Activated T-cell treated with anti-CD3 and anti-CD28 coated beads, Interleukin-2, amount 50 U/mL, for 72 hours (primary cell): ENCODE measurements at regions not wholly inside any gene's neighbourhood (a gene's known extent, or its start where the extent isn't known, plus 50 kb on each side); places are given as distances from the start of the nearest gene placed in this dataset.
"Not testable (repeated sequence)": the region's sequence is repeated elsewhere in the genome, so short reads cannot be mapped to it uniquely, and the experiment has no call there.

Experiments used
- ATAC-seq, 2 donors: fragments of 150-1000 bp; cut with Tn5 transposase; replicated peaks in 1 of 2; 2 replicates each; pipeline ENCODE4 v1.10.0; 2021; ENCODE audit warnings: moderate library complexity in 2 of 2, mild to moderate bottlenecking in 1 of 2
- DNase-seq, 2 donors: peaks; one replicate each; pipeline ENCODE4 v3.0.0; 2021 to 2022; ENCODE audit warnings: mixed read lengths in 1 of 2
- H3K27ac Mint-ChIP-seq: one replicate; pipeline ENCODE4 v1.8.0; 2022; ENCODE audit warnings: mild to moderate bottlenecking, moderate library complexity, mixed read lengths
- H3K27me3 Mint-ChIP-seq: one replicate; pipeline ENCODE4 v1.8.0; 2022; ENCODE audit warnings: low read depth, mixed read lengths
- H3K36me3 Mint-ChIP-seq, 2 donors: one replicate each; pipeline ENCODE4 v1.8.0; 2022; ENCODE audit warnings: mixed read lengths in 2 of 2, mild to moderate bottlenecking in 1 of 2; ENCODE audit not compliant: insufficient read depth in 2 of 2
- H3K4me1 Mint-ChIP-seq: one replicate; pipeline ENCODE4 v1.8.0; 2022; ENCODE audit warnings: low read depth, mixed read lengths
- H3K4me3 Mint-ChIP-seq, 2 donors: one replicate each; pipeline ENCODE4 v1.8.0; 2022; ENCODE audit warnings: mild to moderate bottlenecking in 2 of 2, mixed read lengths in 2 of 2, moderate library complexity in 2 of 2
- H3K9me3 Mint-ChIP-seq, 2 donors: one replicate each; pipeline ENCODE4 v1.8.0; 2022; ENCODE audit warnings: mixed read lengths in 2 of 2

- Mint-ChIP-seq H3K4me1 (no peaks in the 10 kb centered on the region), H3K27ac (no peak overlapping the region), H3K36me3 (no peaks in the 10 kb centered on the region), H3K9me3 (no peaks in the 10 kb centered on the region), H3K27me3 (peaks cover 5% of the 10 kb centered on the region), H3K4me3 (no peak overlapping the region)
- no peak for ATAC-seq
- no peak for DNase-seq
These were observed 900.1 kb upstream of the CITED2 start for GRCh38 chr6:140274548-140274947.

DNA sequence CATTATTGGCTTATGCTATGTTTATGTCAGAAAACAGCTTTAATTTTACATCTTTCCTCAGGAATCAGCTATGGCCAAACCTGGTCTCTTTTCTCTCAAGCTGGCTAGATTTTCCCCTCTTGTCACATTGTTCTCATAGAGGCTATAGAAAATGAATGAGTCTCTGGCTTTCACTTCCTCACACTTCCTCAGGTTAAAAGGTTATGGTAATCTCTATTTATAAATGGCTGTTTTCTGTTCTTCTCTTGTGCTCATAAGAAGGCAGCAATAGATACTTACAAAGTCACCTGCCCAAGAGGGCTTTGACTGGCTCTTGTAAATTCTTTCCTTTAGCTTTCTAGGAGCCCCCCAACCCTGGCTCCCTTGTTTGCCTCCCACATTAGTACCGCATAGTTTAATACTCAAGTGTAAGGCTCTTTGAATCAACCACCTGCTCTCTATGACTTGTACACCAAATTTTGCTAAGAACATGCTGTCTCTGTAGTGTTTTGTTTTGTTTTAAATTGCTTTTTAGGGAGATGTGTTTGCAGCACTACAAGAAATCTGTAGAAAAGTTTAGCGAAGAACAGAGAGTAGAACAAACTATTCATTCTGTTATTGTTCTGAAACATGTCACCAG is 897.4 kb upstream of the CITED2 start:
- Mint-ChIP-seq H3K27ac (no peak overlapping the region), H3K4me3 (no peak overlapping the region), H3K9me3 (no peaks in the 10 kb centered on the region), H3K36me3 (no peaks in the 10 kb centered on the region), H3K27me3 (peaks cover 5% of the 10 kb centered on the region), H3K4me1 (no peaks in the 10 kb centered on the region)
- ATAC-seq (no peak), DNase-seq (no peak)

DNA sequence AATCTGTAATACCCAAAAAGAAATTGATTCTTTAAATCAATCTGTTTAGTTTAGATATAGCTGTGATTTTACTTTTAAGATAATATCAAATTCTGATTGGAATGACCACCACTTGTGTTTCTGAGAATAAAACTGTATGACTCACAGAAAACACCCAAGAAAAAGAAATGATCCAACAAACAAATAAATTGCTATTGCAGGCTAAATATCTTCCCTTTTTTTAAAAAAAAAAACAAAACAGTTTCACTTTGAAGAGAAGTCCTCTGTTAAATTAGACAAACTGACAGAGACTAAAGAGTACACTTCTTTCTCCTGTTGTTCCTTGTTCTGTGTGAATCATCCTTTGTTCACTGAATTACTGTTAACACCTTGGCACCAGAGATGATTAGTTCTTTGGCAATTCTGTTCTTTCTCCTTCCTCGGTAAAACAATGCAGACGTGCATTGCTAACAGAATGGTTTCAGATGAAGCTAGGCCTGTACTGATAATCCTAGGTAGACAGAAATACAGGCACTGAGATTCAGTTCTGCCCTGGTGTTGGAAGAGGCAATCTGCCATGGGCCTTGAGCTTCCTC is 895.2 kb upstream of the CITED2 start:
- no peaks in the 10 kb centered on the region for H3K36me3 Mint-ChIP-seq
- H3K9me3 Mint-ChIP-seq: no peaks in the 10 kb centered on the region
- no peak overlapping the region for H3K4me3 Mint-ChIP-seq
- H3K27me3 Mint-ChIP-seq: peaks cover 5% of the 10 kb centered on the region
- H3K4me1 Mint-ChIP-seq: no peaks in the 10 kb centered on the region
- ATAC-seq (no peak), DNase-seq (no peak)
- no peak overlapping the region for H3K27ac Mint-ChIP-seq

DNA sequence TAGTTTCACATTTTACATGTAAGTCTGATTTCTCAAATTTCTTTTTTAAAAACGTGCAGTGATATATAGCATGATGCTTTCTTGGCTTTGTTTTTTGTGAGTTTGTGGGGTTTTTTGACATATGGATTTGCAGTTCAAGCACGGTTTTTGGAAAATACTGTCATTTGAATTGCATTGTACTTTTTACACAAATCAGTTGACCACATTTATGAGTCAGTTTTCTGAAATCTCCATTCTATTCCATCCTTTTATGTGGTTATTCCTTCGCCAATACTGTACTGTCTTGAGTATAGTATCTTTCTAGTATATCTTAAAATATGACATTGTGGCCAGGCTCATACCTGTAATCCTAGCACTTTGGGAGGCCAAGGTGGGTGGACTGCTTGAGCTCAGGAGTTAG is 890.0 kb upstream of the CITED2 start:
- H3K27ac Mint-ChIP-seq: no peak overlapping the region
- H3K36me3 Mint-ChIP-seq: no peaks in the 10 kb centered on the region
- no peaks in the 10 kb centered on the region for H3K27me3 Mint-ChIP-seq
- no peaks in the 10 kb centered on the region for H3K9me3 Mint-ChIP-seq
- no peak overlapping the region for H3K4me3 Mint-ChIP-seq
- ATAC-seq (no peak), DNase-seq (no peak)
- H3K4me1 Mint-ChIP-seq: no peaks in the 10 kb centered on the region

- H3K27me3 Mint-ChIP-seq, DNase-seq, H3K4me1 Mint-ChIP-seq, H3K27ac Mint-ChIP-seq, H3K36me3 Mint-ChIP-seq, H3K4me3 Mint-ChIP-seq, ATAC-seq, H3K9me3 Mint-ChIP-seq: not testable (repeated sequence)
These were observed 883.9 kb upstream of the CITED2 start for GRCh38 chr6:140258302-140258701.

DNA sequence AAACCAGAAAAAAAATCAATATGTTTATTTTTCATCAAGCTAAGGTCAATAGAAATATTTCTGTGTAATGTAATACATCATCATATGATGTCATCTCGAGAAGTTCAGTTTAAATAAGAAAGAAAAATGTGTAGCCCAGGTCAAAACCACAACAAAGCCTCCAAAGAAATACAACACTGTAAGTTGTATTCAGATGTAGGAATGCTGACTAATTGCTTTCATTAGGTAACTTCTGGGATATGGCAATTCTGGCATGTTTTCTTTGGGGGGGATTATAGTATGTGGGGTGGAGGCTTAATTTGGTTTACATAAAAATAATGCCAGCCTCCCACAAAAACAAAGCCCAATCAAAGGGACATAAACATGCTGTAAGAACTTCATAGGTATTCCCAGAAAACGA is 881.8 kb upstream of the CITED2 start:
- Mint-ChIP-seq H3K27ac (no peak overlapping the region), H3K9me3 (no peaks in the 10 kb centered on the region), H3K36me3 (no peaks in the 10 kb centered on the region), H3K4me3 (no peak overlapping the region), H3K4me1 (no peaks in the 10 kb centered on the region), H3K27me3 (peaks cover 8% of the 10 kb centered on the region)
- no peak for ATAC-seq
- no peak for DNase-seq

DNA sequence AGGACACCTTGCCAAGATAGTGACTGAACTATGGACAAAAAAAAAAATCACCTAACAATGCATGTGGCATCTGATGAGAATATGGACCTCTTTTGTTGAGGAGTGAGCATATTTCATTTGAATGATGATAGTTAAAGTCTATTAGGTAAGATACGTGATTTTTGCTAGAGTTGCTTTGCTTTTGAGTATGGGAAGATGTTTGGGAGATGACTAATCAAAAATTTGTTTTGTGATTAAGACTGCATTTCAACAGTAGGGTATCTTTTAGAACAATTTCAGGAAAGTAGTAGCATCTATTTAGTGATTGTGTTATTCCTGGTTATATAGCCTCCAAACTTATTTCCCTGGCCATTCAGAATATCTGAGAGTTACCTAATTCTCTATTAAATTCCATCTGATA is 878.6 kb upstream of the CITED2 start:
- no peaks in the 10 kb centered on the region for H3K36me3 Mint-ChIP-seq
- H3K4me3 Mint-ChIP-seq: no peak overlapping the region
- H3K4me1 Mint-ChIP-seq: no peaks in the 10 kb centered on the region
- ATAC-seq (no peak), DNase-seq (no peak)
- H3K27me3 Mint-ChIP-seq: peaks cover 8% of the 10 kb centered on the region
- H3K27ac Mint-ChIP-seq: no peak overlapping the region
- no peaks in the 10 kb centered on the region for H3K9me3 Mint-ChIP-seq

DNA sequence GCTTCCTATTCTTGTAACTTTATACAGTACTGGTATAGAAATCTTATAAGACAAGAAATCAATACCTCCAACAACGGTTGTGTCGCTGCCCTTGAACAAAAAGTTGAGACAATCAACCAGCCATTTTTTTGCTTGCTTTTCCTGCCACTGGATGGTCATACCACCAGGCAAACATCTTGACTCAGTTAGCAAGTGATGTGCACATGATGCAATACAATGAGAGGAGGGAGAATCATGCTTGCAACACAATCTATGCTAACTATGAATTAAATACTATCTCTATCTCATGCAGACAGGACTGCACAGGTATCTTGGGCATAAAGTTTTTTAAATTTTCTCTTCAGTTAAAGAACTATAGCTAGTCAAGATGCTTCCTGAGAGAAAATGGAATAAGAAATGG is 877.7 kb upstream of the CITED2 start:
- ATAC-seq (no peak), DNase-seq (no peak)
- H3K27ac Mint-ChIP-seq: no peak overlapping the region
- H3K27me3 Mint-ChIP-seq: peaks cover 8% of the 10 kb centered on the region
- H3K36me3 Mint-ChIP-seq: no peaks in the 10 kb centered on the region
- H3K4me1 Mint-ChIP-seq: no peaks in the 10 kb centered on the region
- H3K9me3 Mint-ChIP-seq: no peaks in the 10 kb centered on the region
- H3K4me3 Mint-ChIP-seq: no peak overlapping the region

- DNase-seq: no peak
- Mint-ChIP-seq H3K36me3 (no peaks in the 10 kb centered on the region), H3K27me3 (no peaks in the 10 kb centered on the region), H3K9me3 (no peaks in the 10 kb centered on the region), H3K4me3 (no peak overlapping the region), H3K27ac (no peak overlapping the region), H3K4me1 (no peaks in the 10 kb centered on the region)
- no peak for ATAC-seq
These were observed 871.0 kb upstream of the CITED2 start for GRCh38 chr6:140245296-140246040.

DNA sequence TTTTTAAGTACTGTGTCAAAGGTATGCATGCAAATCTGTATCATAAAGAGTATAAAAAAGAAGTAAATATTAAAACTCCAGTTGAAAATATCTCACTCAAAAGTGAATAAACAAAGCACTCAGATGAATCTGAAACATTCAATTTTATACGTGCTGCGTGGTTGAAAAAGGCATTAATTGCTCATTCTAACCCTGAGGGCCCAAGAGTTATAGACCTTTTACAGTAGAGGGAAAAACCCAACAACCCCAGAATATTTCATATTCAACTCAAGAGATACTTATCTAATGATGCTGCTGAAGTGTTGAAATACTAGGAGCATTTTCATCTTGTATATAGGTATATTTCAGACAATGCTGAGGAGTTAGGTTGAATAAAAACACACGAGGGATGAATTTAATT is 862.8 kb upstream of the CITED2 start:
- ATAC-seq (no peak), DNase-seq (no peak)
- no peaks in the 10 kb centered on the region for H3K4me1 Mint-ChIP-seq
- peaks cover 1 to 2% of the 10 kb centered on the region in 2 donors for H3K36me3 Mint-ChIP-seq
- H3K27ac Mint-ChIP-seq: no peak overlapping the region
- H3K27me3 Mint-ChIP-seq: no peaks in the 10 kb centered on the region
- H3K4me3 Mint-ChIP-seq: no peak overlapping the region
- peaks cover under 1 to 6% of the 10 kb centered on the region in 2 donors for H3K9me3 Mint-ChIP-seq

- no peak for DNase-seq
- ATAC-seq: no peak
- peaks cover 1 to 2% of the 10 kb centered on the region in 2 donors for H3K36me3 Mint-ChIP-seq
- peaks cover 2 to 10% of the 10 kb centered on the region in 2 donors for H3K9me3 Mint-ChIP-seq
- H3K4me3 Mint-ChIP-seq: no peak overlapping the region
- H3K27ac Mint-ChIP-seq: no peak overlapping the region
- H3K27me3 Mint-ChIP-seq: no peaks in the 10 kb centered on the region
- H3K4me1 Mint-ChIP-seq: no peaks in the 10 kb centered on the region
These were observed 862.3 kb upstream of the CITED2 start for GRCh38 chr6:140236732-140237131.

- no peak overlapping the region for H3K27ac Mint-ChIP-seq
- DNase-seq: no peak
These were observed 855.8 kb upstream of the CITED2 start for GRCh38 chr6:140230282-140230681.

GRCh38 chr6:140228491-140228890 is 854.0 kb upstream of the CITED2 start:
- no peak overlapping the region for H3K4me3 Mint-ChIP-seq
- no peaks in the 10 kb centered on the region for H3K4me1 Mint-ChIP-seq
- H3K27me3 Mint-ChIP-seq: peaks cover 14% of the 10 kb centered on the region
- no peak for DNase-seq
- H3K36me3 Mint-ChIP-seq: peaks cover 0 to 6% of the 10 kb centered on the region in 2 donors
- ATAC-seq: no peak
- peaks cover 8 to 13% of the 10 kb centered on the region in 2 donors for H3K9me3 Mint-ChIP-seq
- no peak overlapping the region for H3K27ac Mint-ChIP-seq

More at GRCh38 chr6:140230282-140230681, 855.8 kb upstream of the CITED2 start:
- H3K27me3 Mint-ChIP-seq: peaks cover 8% of the 10 kb centered on the region
- H3K4me3 Mint-ChIP-seq: no peak overlapping the region
- H3K4me1 Mint-ChIP-seq: no peaks in the 10 kb centered on the region
- H3K9me3 Mint-ChIP-seq: peaks cover 8 to 13% of the 10 kb centered on the region in 2 donors
- no peak for ATAC-seq
- H3K36me3 Mint-ChIP-seq: peaks cover 1 to 6% of the 10 kb centered on the region in 2 donors
